ENCODE measurements at regions not wholly inside any gene's neighbourhood (a gene's known extent, or its start where the extent isn't known, plus 50 kb on each side); places are given as distances from the start of the nearest gene placed in this dataset.

- Mint-ChIP-seq H3K4me3 (no peak overlapping the region), H3K27ac (no peak overlapping the region), H3K36me3 (ENCODE audit: insufficient read depth in 1 of 3, low read depth in 3 of 3) (no peaks in the 10 kb centered on the region; a peak in 1 of 7 replicates), H3K4me1 (peaks cover 28 to 36% of the 10 kb centered on the region in 2 experiments), H3K27me3 (ENCODE audit: low read depth) (peaks cover 4% of the 10 kb centered on the region), H3K9me3 (no peaks in the 10 kb centered on the region)
- Histone ChIP-seq H3K23ac (ENCODE audit: insufficient read length, low read depth, low read length) (no peak overlapping the region), H2BK20ac (ENCODE audit: low read depth, low read length, poor library complexity, severe bottlenecking) (no peak overlapping the region), H3K9ac (ENCODE audit: extremely low read depth, insufficient read length, low read length) (no peak overlapping the region), H3K79me1 (ENCODE audit: insufficient read depth, low read depth, low read length, poor library complexity, severe bottlenecking) (no peaks in the 10 kb centered on the region), H2AFZ (ENCODE audit: low read length) (no peak overlapping the region), H3K56ac (ENCODE audit: insufficient read length, low read depth, low read length) (no peak overlapping the region), H3K27me3 (ENCODE audit: insufficient read depth, low read length) (no peaks in the 10 kb centered on the region), H3K23me2 (ENCODE audit: insufficient read length, low read depth, low read length, poor library complexity, severe bottlenecking) (no peaks in the 10 kb centered on the region), H3K27ac (ENCODE audit: insufficient read length, low read depth, low read length) (no peak overlapping the region), H4K91ac (ENCODE audit: insufficient read length, low read depth, low read length) (no peak overlapping the region), H3K14ac (ENCODE audit: insufficient read depth, low read length) (no peak overlapping the region), H4K5ac (ENCODE audit: insufficient read length, low read depth, low read length) (no peak overlapping the region), H3K4me1 (ENCODE audit: insufficient read depth, low read length) (peaks cover 6% of the 10 kb centered on the region), H3K18ac (ENCODE audit: insufficient read length, low read depth, low read length) (no peak overlapping the region), H2BK120ac (ENCODE audit: low read depth, low read length, poor library complexity, severe bottlenecking) (no peak overlapping the region), H4K20me1 (ENCODE audit: control insufficient read depth, insufficient read depth, insufficient read length) (no peaks in the 10 kb centered on the region), H4K8ac (replicated peaks; ENCODE audit: insufficient read length, low read depth, low read length) (no peak overlapping the region), H2BK15ac (ENCODE audit: low read depth, low read length) (no peak overlapping the region), H2AK5ac (ENCODE audit: insufficient read length, low read length) (no peak overlapping the region), H2BK5ac (ENCODE audit: insufficient read length, low read length) (no peak overlapping the region), H3K79me2 (ENCODE audit: insufficient read depth, low read length) (no peaks in the 10 kb centered on the region), H3K4me2 (ENCODE audit: insufficient read depth, insufficient read length, low read length) (no peak overlapping the region), H3K9me3 (ENCODE audit: control insufficient read depth, low read depth, low read length) (no peaks in the 10 kb centered on the region), H2BK12ac (ENCODE audit: insufficient read length, low read depth, low read length) (no peak overlapping the region), H3K4ac (ENCODE audit: low read depth, low read length) (no peak overlapping the region), H3T11ph (ENCODE audit: low read length) (no peak overlapping the region)
- no peak for DNase-seq
- TF ChIP-seq CTCF (conservative IDR thresholded peaks at IDR 0.05): no peak
- WGBS (ENCODE audit: extremely low coverage, insufficient read length, low lambda C conversion rate): no CpG with 5 or more reads among the region's 5 CpGs
Observed at GRCh38 chr19:28497137-28497536, 715.8 kb downstream of the UQCRFS1 start.
